Neuron (in vitro differentiated cells): ENCODE measurements at regions not wholly inside any gene's neighbourhood (a gene's known extent, or its start where the extent isn't known, plus 50 kb on each side); places are given as distances from the start of the nearest gene placed in this dataset.
"Not testable (repeated sequence)": the region's sequence is repeated elsewhere in the genome, so short reads cannot be mapped to it uniquely, and the experiment has no call there.

Experiments used
- H2AFZ ChIP-seq: one replicate; pipeline ENCODE4 v1.6.1; 2013; ENCODE audit warnings: low read depth, mild to moderate bottlenecking, inconsistent platforms, low read length, moderate library complexity
- H3K27me3 ChIP-seq: one replicate; pipeline ENCODE4 v1.6.1; 2013; ENCODE audit warnings: low read length; ENCODE audit not compliant: insufficient read depth
- H3K36me3 ChIP-seq: one replicate; pipeline ENCODE4 v1.6.1; 2013; ENCODE audit warnings: low read length; ENCODE audit not compliant: insufficient read depth
- H3K4me1 ChIP-seq: one replicate; pipeline ENCODE4 v1.6.1; 2013; ENCODE audit warnings: low read length; ENCODE audit not compliant: insufficient read depth
- H3K4me3 ChIP-seq: 2 replicates; pipeline ENCODE4 v1.5.1; 2013; ENCODE audit warnings: mild to moderate bottlenecking, low read length, moderate library complexity
- H3K9me3 ChIP-seq: one replicate; pipeline ENCODE4 v1.6.1; 2013; ENCODE audit warnings: low read length

- Histone ChIP-seq H3K27me3 (no peaks in the 10 kb centered on the region), H3K4me1 (no peaks in the 10 kb centered on the region), H3K36me3 (no peaks in the 10 kb centered on the region), H3K9me3 (no peaks in the 10 kb centered on the region), H3K4me3 (no peak overlapping the region), H2AFZ (no peak overlapping the region)
Measured at GRCh38 chr2:65955259-65955658, 479.7 kb upstream of the MEIS1 start.

GRCh38 chr2:65952966-65953761 lies 481.8 kb upstream of the MEIS1 start:
- no peaks in the 10 kb centered on the region for H3K36me3 ChIP-seq
- no peak overlapping the region for H2AFZ ChIP-seq
- no peaks in the 10 kb centered on the region for H3K9me3 ChIP-seq
- no peaks in the 10 kb centered on the region for H3K4me1 ChIP-seq
- no peaks in the 10 kb centered on the region for H3K27me3 ChIP-seq
- H3K4me3 ChIP-seq = no peak overlapping the region

GRCh38 chr2:65944213-65944612 lies 490.7 kb upstream of the MEIS1 start:
- H3K36me3 ChIP-seq = no peaks in the 10 kb centered on the region
- no peak overlapping the region for H2AFZ ChIP-seq
- no peak overlapping the region for H3K4me3 ChIP-seq
- no peaks in the 10 kb centered on the region for H3K27me3 ChIP-seq
- no peaks in the 10 kb centered on the region for H3K4me1 ChIP-seq
- no peaks in the 10 kb centered on the region for H3K9me3 ChIP-seq

GRCh38 chr2:65943099-65943786 lies 491.7 kb upstream of the MEIS1 start:
- Histone ChIP-seq H3K4me3 (no peak overlapping the region), H3K27me3 (no peaks in the 10 kb centered on the region), H3K9me3 (no peaks in the 10 kb centered on the region), H3K4me1 (no peaks in the 10 kb centered on the region), H2AFZ (no peak overlapping the region), H3K36me3 (no peaks in the 10 kb centered on the region)

- Histone ChIP-seq H3K4me3 (no peak overlapping the region), H3K36me3 (no peaks in the 10 kb centered on the region), H2AFZ (no peak overlapping the region), H3K4me1 (no peaks in the 10 kb centered on the region), H3K9me3 (no peaks in the 10 kb centered on the region), H3K27me3 (no peaks in the 10 kb centered on the region)
Measured at GRCh38 chr2:65940856-65941255, 494.1 kb upstream of the MEIS1 start.

GRCh38 chr2:65939687-65940086 lies 495.2 kb upstream of the MEIS1 start:
- Histone ChIP-seq H3K9me3 (no peaks in the 10 kb centered on the region), H3K27me3 (no peaks in the 10 kb centered on the region), H3K36me3 (no peaks in the 10 kb centered on the region), H2AFZ (no peak overlapping the region), H3K4me3 (no peak overlapping the region), H3K4me1 (no peaks in the 10 kb centered on the region)

GRCh38 chr2:65937379-65938160 lies 497.4 kb upstream of the MEIS1 start:
- no peaks in the 10 kb centered on the region for H3K27me3 ChIP-seq
- no peak overlapping the region for H3K4me3 ChIP-seq
- H2AFZ ChIP-seq = no peak overlapping the region
- no peaks in the 10 kb centered on the region for H3K36me3 ChIP-seq
- H3K4me1 ChIP-seq = no peaks in the 10 kb centered on the region
- H3K9me3 ChIP-seq = no peaks in the 10 kb centered on the region

GRCh38 chr2:65934992-65935629 lies 499.8 kb upstream of the MEIS1 start:
- Histone ChIP-seq H3K27me3 (no peaks in the 10 kb centered on the region), H3K4me3 (no peak overlapping the region), H3K36me3 (no peaks in the 10 kb centered on the region), H2AFZ (no peak overlapping the region), H3K4me1 (no peaks in the 10 kb centered on the region), H3K9me3 (no peaks in the 10 kb centered on the region)

- no peak overlapping the region for H2AFZ ChIP-seq
- H3K9me3 ChIP-seq = no peaks in the 10 kb centered on the region
- H3K4me3 ChIP-seq = no peak overlapping the region
- H3K4me1 ChIP-seq = no peaks in the 10 kb centered on the region
- no peaks in the 10 kb centered on the region for H3K36me3 ChIP-seq
- no peaks in the 10 kb centered on the region for H3K27me3 ChIP-seq
Measured at GRCh38 chr2:65932571-65932970, 500.2 kb upstream of the SPRED2 start.

- no peak overlapping the region for H2AFZ ChIP-seq
Measured at GRCh38 chr2:65931056-65931455, 498.7 kb upstream of the SPRED2 start.

GRCh38 chr2:65930259-65930658 lies 497.9 kb upstream of the SPRED2 start:
- Histone ChIP-seq H3K9me3 (no peaks in the 10 kb centered on the region), H2AFZ (no peak overlapping the region), H3K36me3 (no peaks in the 10 kb centered on the region), H3K4me3 (no peak overlapping the region), H3K4me1 (no peaks in the 10 kb centered on the region), H3K27me3 (no peaks in the 10 kb centered on the region)

More at GRCh38 chr2:65931056-65931455, 498.7 kb upstream of the SPRED2 start:
- no peaks in the 10 kb centered on the region for H3K4me1 ChIP-seq
- H3K36me3 ChIP-seq = no peaks in the 10 kb centered on the region
- H3K27me3 ChIP-seq = no peaks in the 10 kb centered on the region
- H3K9me3 ChIP-seq = no peaks in the 10 kb centered on the region
- no peak overlapping the region for H3K4me3 ChIP-seq

- not testable (repeated sequence) for H2AFZ ChIP-seq, H3K4me3 ChIP-seq, H3K27me3 ChIP-seq, H3K36me3 ChIP-seq, H3K4me1 ChIP-seq, H3K9me3 ChIP-seq
Measured at GRCh38 chr2:65929664-65930063, 497.3 kb upstream of the SPRED2 start.

GRCh38 chr2:65922794-65923193 lies 490.4 kb upstream of the SPRED2 start:
- Histone ChIP-seq H3K4me3 (no peak overlapping the region), H2AFZ (no peak overlapping the region), H3K9me3 (no peaks in the 10 kb centered on the region), H3K36me3 (no peaks in the 10 kb centered on the region), H3K27me3 (no peaks in the 10 kb centered on the region), H3K4me1 (no peaks in the 10 kb centered on the region)
